ENCODE measurements at regions not wholly inside any gene's neighbourhood (a gene's known extent, or its start where the extent isn't known, plus 50 kb on each side); places are given as distances from the start of the nearest gene placed in this dataset.

DNA sequence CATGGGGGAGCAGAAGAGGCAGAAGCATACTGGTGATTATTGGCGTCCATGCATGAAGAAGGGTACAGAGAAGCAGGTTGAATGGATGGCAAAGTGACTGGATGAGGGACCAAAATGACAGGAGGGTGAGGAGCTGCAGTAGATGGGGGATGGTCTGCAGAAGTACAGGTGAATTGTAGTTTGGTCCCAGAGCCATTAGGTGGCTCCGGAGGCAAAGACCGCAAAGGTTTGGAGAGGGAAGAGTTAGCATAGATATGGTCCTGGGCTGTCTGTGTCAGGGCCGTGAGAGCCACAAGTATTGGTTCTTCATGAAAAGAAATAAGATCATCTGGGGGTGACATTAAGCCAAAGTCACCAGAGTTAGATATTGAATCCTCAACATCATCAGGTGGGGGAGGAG lies 59.0 kb upstream of the ZNF726 start:
- DNase-seq (ENCODE audit: low read depth in 2 of 2) = no peak

DNA sequence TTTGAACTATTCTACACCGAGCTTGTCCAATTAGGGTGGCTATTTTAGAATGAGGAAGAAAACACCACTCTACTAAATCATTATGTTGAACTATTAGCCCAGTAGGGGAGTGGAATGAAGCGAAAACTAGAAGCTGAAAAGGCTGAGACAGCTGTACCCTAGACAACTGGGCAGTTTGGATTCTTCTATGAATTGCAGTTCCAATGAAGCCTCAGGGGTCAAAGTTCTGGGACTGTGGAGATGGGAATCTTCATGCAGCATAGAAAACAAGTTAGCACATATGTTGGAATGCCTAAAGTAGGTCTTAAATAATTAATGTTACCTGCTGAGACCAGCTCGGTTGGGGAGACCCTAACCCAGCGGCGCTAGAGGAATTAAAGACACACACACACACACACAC lies 62.7 kb upstream of the ZNF726 start:
- DNase-seq (ENCODE audit: low read depth in 2 of 2) = no peak

DNA sequence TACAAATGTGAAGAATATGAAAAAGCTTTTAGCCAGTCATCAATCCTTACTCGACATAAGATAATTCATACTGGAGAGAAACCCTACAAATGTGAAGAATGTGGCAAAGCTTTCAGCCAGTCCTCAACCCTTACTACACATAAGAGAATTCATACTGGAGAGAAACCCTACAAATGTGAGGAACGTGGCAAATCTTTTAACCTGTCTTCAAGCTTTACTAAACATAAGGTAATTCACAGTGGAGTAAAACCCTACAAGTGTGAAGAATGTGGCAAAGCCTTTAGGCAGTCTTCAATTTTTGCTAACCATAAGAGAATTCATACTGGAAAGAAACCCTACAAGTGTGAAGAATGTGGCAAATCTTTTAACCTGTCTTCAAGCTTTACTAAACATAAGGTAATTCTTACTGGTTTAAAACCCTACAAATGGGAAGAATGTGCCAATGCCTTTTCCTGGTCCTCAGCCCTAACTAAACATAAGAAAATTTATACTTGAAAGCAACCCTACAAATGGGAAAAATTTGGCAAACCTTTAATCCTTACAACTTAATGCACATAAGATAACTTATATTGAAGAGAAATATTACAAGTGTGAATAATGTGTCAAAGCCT lies 74.1 kb upstream of the ZNF681 start:
- DNase-seq (ENCODE audit: low read depth in 2 of 2) = no peak

DNA sequence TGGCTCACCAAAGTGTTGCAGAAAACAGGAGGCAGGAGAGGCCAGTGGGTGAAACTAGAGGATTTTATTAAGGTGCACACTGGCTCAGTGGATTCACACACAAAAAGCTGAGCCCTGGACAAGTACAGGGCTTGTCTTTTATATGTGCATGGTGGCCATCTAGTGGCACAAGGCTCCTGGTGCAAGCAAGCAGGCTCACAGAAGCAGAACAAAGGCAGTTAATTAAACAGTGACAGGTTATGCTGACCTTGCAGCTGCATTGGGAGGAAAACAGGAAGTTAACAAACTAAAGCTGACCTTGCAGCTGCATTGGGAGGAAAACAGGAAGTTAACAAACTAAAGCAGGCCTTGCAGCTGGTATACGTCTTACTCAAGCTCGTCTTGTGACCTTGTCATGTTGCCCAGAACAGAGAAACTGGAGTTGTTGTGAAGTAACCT lies 65.3 kb upstream of the ZNF681 start:
- no peak for DNase-seq (ENCODE audit: low read depth in 2 of 2)

DNA sequence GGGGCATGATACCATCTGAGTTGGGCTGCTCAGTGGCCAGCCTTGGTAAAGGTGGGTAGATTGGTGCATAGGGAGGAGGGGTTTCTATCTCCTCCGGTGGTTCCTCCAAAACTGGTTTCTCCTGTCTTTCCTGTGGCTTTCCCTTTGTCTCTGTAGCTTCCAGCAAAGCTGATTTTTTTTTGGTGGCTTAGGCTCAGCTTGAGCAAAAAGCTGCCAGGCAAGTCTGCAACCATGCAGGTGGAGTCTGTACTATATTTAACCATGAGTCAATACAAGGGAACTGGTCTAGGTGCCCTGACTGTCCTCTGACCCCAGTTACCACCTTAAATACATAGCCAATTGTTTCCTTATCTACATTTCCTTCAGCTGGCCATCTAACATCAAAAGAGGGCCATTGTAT lies 64.0 kb upstream of the ZNF681 start:
- no peak for DNase-seq (ENCODE audit: low read depth in 2 of 2)

DNA sequence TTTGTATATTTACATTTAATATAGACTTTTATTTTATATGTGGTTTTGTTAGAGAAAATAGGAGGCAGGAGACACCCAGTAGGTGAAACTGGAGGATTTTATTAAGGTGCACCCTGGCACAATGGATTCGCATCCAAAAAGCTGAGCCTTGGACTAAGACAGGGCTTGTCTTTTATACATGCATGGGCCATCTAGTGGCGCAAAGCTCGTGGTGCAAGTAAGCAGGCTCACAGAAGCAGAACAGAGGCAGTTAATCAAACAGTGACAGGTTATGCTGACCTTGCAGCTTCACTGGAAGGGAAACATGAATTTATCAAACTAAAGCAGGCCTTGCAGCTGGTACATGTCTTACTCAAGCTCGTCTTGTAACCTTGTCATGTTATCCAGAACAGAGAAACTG lies 58.8 kb upstream of the ZNF681 start:
- DNase-seq (ENCODE audit: low read depth in 2 of 2) = peak; percentile 8 to 16

DNA sequence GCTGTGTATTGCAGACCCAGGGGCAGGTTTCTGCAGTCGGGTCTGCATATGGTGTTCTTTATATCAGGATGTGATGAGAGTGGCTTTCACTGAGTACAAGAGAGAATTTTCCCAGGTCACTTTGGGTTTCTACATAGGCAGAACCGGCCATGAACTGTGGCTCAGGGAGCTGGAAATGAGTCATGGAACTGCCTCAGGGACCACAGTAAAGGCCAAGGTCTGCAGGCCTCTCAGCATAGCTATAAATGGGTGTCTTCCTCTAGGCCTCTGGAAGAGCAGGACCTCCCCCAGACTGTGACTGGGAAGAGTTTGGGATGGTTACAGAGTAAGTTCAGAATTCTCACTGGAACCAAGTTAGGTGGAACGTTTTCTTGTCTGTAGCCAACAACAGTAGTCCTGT lies 51.8 kb upstream of the ZNF681 start:
- DNase-seq (ENCODE audit: low read depth in 2 of 2) = no peak

Measured in stimulated activated CD8-positive, alpha-beta memory T cell treated with anti-CD3 and anti-CD28 coated beads, Interleukin-2, amount 100 ng/mL, for 48 hours (primary cell).